C4-2B (cell line): ENCODE measurements at regions not wholly inside any gene's neighbourhood (a gene's known extent, or its start where the extent isn't known, plus 50 kb on each side); places are given as distances from the start of the nearest gene placed in this dataset.

Source experiments
- H3K27ac ChIP-seq: fragments of 450-650 bp; 2 replicates; pipeline ENCODE4 v1.5.1; 2017
- CTCF ChIP-seq: fragments of 450-650 bp; conservative IDR thresholded peaks from 2 replicates; pipeline ENCODE4 v1.5.1; 2017; ENCODE audit warnings: mild to moderate bottlenecking
- ZFX ChIP-seq: fragments of 450-650 bp; IDR thresholded peaks from 2 replicates; pipeline ENCODE4 v1.6.1; 2017

GRCh38 chr13:106033659-106034058 lies 501.8 kb downstream of the EFNB2 start:
- no peak overlapping the region for H3K27ac ChIP-seq
- TF ChIP-seq CTCF (peak; percentile 19), ZFX (no peak)

GRCh38 chr13:106032441-106032840 lies 503.0 kb downstream of the EFNB2 start:
- no peak overlapping the region for H3K27ac ChIP-seq

GRCh38 chr13:106029676-106030290 lies 505.7 kb downstream of the EFNB2 start:
- no peak overlapping the region for H3K27ac ChIP-seq
- no peak for TF ChIP-seq CTCF
- TF ChIP-seq ZFX, result no peak

More at GRCh38 chr13:106032441-106032840, 503.0 kb downstream of the EFNB2 start:
- TF ChIP-seq ZFX, result no peak
- TF ChIP-seq CTCF, result no peak

GRCh38 chr13:106028911-106029310 lies 506.6 kb downstream of the EFNB2 start:
- TF ChIP-seq CTCF, result no peak
- no peak overlapping the region for H3K27ac ChIP-seq

- TF ChIP-seq CTCF (no peak), ZFX (no peak)
- H3K27ac ChIP-seq, result no peak overlapping the region
These were observed 523.9 kb downstream of the EFNB2 start for GRCh38 chr13:106011600-106011999.

- no peak for TF ChIP-seq CTCF
- no peak for TF ChIP-seq ZFX
- H3K27ac ChIP-seq, result no peak overlapping the region
These were observed 524.6 kb downstream of the EFNB2 start for GRCh38 chr13:106010836-106011235.

- no peak for TF ChIP-seq ZFX
- no peak for TF ChIP-seq CTCF
- H3K27ac ChIP-seq, result no peak overlapping the region
These were observed 526.9 kb downstream of the EFNB2 start for GRCh38 chr13:106008540-106008939.
